Karpas-422 (cell line): ENCODE measurements at regions not wholly inside any gene's neighbourhood (a gene's known extent, or its start where the extent isn't known, plus 50 kb on each side); places are given as distances from the start of the nearest gene placed in this dataset.

ENCODE experiments used
- DNase-seq: peaks from one replicate; pipeline ENCODE4 v3.0.0-alpha.2; 2015
- H2AFZ ChIP-seq: fragments of 200-600 bp; sonication (generic); 2 replicates; pipeline ENCODE4 v1.6.1; 2014; ENCODE audit warnings: antibody characterized with exemption, low read length, mixed read lengths
- H3K27ac ChIP-seq: fragments of 200-600 bp; sonication (generic); 2 replicates; pipeline ENCODE4 v1.5.1; 2014; ENCODE audit warnings: mild to moderate bottlenecking, low read length, moderate library complexity
- H3K27me3 ChIP-seq: fragments of 200-600 bp; sonication (generic); 2 replicates; pipeline ENCODE4 v1.6.1; 2014; ENCODE audit warnings: low read length, mixed read lengths
- H3K36me3 ChIP-seq: fragments of 200-600 bp; sonication (generic); 2 replicates; pipeline ENCODE4 v1.6.1; 2014; ENCODE audit warnings: low read length, mixed read lengths; ENCODE audit not compliant: insufficient read depth
- H3K4me1 ChIP-seq: fragments of 200-600 bp; sonication (generic); 2 replicates; pipeline ENCODE4 v1.6.1; 2014; ENCODE audit warnings: mild to moderate bottlenecking, low read length, mixed read lengths
- H3K4me2 ChIP-seq: fragments of 200-600 bp; sonication (generic); 2 replicates; pipeline ENCODE4 v1.6.1; 2014; ENCODE audit warnings: low read length, low read depth, mild to moderate bottlenecking; ENCODE audit not compliant: poor library complexity, severe bottlenecking
- H3K4me3 ChIP-seq: fragments of 200-600 bp; sonication (generic); 2 replicates; pipeline ENCODE4 v1.5.1; 2014; ENCODE audit warnings: mild to moderate bottlenecking, antibody characterized with exemption, low read length, mixed read lengths
- H3K79me2 ChIP-seq: fragments of 200-600 bp; sonication (generic); 2 replicates; pipeline ENCODE4 v1.6.1; 2014; ENCODE audit warnings: mild to moderate bottlenecking, low read length, mixed read lengths
- H3K9ac ChIP-seq: fragments of 200-600 bp; sonication (generic); 2 replicates; pipeline ENCODE4 v1.6.0; 2014; ENCODE audit warnings: low read length
- H3K9me2 ChIP-seq: fragments of 200-600 bp; sonication (generic), shearing (Covaris generic); replicated peaks from 2 replicates; pipeline ENCODE4 v1.6.0; 2014; ENCODE audit warnings: mild to moderate bottlenecking, low read length, moderate library complexity; ENCODE audit not compliant: insufficient read depth
- H3K9me3 ChIP-seq: fragments of 300-700, 200-600 bp; sonication (generic); 2 replicates; pipeline ENCODE4 v1.6.1; 2014; ENCODE audit warnings: low read length, mixed read lengths
- H4K20me1 ChIP-seq: fragments of 200-600 bp; sonication (generic); 2 replicates; pipeline ENCODE4 v1.6.1; 2014; ENCODE audit warnings: mild to moderate bottlenecking, antibody characterized with exemption, low read length, low read depth; ENCODE audit not compliant: insufficient read depth

DNA sequence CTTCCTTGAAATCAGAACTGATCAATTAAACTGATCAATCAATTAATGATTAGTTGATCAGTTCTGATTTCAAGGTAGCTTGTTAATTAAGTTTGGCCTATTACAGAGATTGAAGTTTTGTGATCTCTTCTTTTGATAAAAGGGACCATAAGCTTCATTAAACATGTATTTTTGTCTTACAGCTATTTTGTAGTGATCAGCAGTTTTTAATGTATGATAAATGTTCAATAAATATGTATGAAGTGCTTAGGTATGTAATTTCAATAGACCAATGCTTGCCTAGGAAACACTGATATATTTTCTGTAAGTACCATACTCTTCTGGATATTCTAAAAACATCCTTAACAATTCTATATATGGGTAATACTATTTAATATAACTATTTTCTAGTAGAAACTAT, 569.6 kb downstream of the BRINP3 start:
- DNase-seq, result no peak
- no peak overlapping the region for H3K4me3 ChIP-seq

DNA sequence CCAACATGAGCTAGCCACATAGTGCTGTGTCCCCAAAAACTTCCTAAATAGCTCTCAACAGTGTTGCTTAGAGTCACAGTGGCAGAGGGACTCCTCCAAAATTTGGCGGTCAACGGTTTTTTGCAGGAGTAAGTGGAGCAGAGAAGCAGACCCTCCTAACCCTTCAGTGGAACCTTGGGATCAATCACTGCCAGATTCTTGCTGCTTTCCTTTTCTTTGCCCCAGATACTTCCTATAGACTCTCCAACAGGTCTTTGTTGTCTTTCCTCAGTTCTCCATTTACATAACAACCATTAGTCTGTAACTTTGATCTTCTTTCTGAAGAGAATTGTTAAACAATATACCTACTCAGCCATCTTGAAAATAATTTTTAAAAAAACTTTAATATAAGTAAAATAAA, 556.1 kb downstream of the BRINP3 start:
- Histone ChIP-seq H3K79me2 (no peaks in the 10 kb centered on the region), H3K9me2 (no peaks in the 10 kb centered on the region), H3K36me3 (no peaks in the 10 kb centered on the region), H3K27me3 (no peaks in the 10 kb centered on the region), H3K4me3 (no peak overlapping the region), H3K4me1 (no peaks in the 10 kb centered on the region), H2AFZ (no peak overlapping the region), H3K9me3 (peaks cover 41% of the 10 kb centered on the region), H3K4me2 (no peak overlapping the region), H4K20me1 (no peaks in the 10 kb centered on the region), H3K9ac (no peak overlapping the region), H3K27ac (no peak overlapping the region)
- DNase-seq, result no peak

More for the DNA sequence above, 569.6 kb downstream of the BRINP3 start:
- Histone ChIP-seq H3K27ac (no peak overlapping the region), H2AFZ (no peak overlapping the region), H4K20me1 (no peaks in the 10 kb centered on the region), H3K36me3 (no peaks in the 10 kb centered on the region), H3K79me2 (no peaks in the 10 kb centered on the region), H3K4me1 (no peaks in the 10 kb centered on the region), H3K9ac (no peak overlapping the region), H3K4me2 (no peak overlapping the region), H3K27me3 (no peaks in the 10 kb centered on the region), H3K9me2 (no peaks in the 10 kb centered on the region), H3K9me3 (peaks cover 30% of the 10 kb centered on the region)

DNA sequence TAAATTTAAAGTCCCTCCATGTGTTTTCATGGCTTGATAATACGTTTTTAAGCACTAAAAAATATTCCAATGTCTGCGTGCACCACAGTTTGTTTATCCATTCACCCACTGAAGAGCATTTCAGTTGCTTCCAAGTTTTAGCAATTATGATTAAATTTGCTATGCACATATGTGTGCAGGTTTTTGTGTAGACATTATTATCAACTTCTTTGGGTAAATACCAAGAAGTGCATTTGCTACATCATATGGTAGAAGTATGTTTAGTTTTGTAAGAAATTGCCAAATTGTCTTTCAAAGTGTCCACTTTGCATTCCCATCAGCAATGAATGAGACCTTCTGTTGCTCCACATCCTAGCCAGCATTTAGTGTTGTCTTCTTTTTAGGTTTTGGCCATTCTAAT, 550.0 kb downstream of the BRINP3 start:
- H3K9ac ChIP-seq, result no peak overlapping the region
- H3K27ac ChIP-seq, result no peak overlapping the region
- H3K36me3 ChIP-seq, result no peaks in the 10 kb centered on the region
- peaks cover 24% of the 10 kb centered on the region for H3K9me3 ChIP-seq
- no peaks in the 10 kb centered on the region for H3K79me2 ChIP-seq
- no peaks in the 10 kb centered on the region for H4K20me1 ChIP-seq
- no peak overlapping the region for H3K4me3 ChIP-seq
- no peaks in the 10 kb centered on the region for H3K4me1 ChIP-seq
- no peaks in the 10 kb centered on the region for H3K9me2 ChIP-seq
- no peak overlapping the region for H3K4me2 ChIP-seq
- no peak for DNase-seq
- H2AFZ ChIP-seq, result no peak overlapping the region
- no peaks in the 10 kb centered on the region for H3K27me3 ChIP-seq

DNA sequence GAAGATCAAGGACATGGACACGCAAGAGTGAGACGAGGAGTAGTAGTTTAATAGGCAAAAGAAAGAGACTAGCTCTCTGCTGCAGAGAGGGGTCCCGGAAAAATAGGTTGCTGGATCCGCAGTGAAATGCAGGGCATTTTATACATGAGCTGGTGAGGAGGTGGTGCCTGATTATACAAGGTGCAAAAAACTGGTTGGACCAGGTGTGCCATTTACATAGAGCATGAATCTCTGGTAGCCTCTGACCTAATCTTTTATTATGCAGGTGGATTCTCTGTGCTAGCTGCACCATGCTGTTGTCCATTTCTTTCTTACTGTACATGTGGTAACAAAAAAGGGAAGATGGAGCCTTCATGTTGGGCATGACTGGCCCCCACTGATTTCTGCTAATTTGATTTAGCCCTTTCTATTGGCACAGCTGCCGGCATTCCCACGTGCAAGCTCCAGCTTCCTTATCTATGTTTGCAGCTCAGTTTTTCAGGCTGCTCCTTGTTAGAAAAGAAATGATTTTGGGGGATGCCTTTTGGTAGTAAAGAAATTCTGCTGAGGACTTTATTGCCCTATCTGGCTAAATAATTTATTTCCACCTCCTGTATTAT, 548.1 kb downstream of the BRINP3 start:
- H2AFZ ChIP-seq, result no peak overlapping the region
- H3K79me2 ChIP-seq, result no peaks in the 10 kb centered on the region
- H3K4me2 ChIP-seq, result no peak overlapping the region
- no peak overlapping the region for H3K27ac ChIP-seq
- H3K27me3 ChIP-seq, result no peaks in the 10 kb centered on the region
- no peaks in the 10 kb centered on the region for H4K20me1 ChIP-seq
- no peaks in the 10 kb centered on the region for H3K9me2 ChIP-seq
- H3K36me3 ChIP-seq, result no peaks in the 10 kb centered on the region
- H3K9ac ChIP-seq, result no peak overlapping the region
- no peak for DNase-seq
- H3K9me3 ChIP-seq, result peaks cover 22% of the 10 kb centered on the region
- no peaks in the 10 kb centered on the region for H3K4me1 ChIP-seq
- H3K4me3 ChIP-seq, result no peak overlapping the region

DNA sequence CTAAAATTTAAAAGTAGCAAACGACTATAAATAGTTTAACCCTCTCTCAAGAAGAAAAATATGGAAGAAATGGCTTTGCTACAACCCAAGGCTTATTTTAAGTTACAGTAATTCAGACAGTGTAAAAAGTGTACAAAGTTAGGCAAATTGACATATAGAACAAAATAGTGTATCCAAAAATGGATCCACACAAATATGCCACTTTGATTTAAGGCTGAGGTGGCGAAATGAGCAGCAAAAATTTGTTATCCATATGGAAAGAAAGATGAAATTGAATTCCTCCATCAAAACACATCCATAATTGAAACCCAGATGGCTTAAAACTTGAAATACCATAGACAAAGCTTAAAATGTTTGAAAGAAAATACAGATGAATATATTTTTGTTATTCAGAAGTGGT, 540.8 kb downstream of the BRINP3 start:
- no peak overlapping the region for H2AFZ ChIP-seq
- no peaks in the 10 kb centered on the region for H3K4me1 ChIP-seq
- no peaks in the 10 kb centered on the region for H3K27me3 ChIP-seq
- H3K9me2 ChIP-seq, result no peaks in the 10 kb centered on the region
- H3K36me3 ChIP-seq, result no peaks in the 10 kb centered on the region
- H3K4me3 ChIP-seq, result no peak overlapping the region
- no peak overlapping the region for H3K4me2 ChIP-seq
- no peak for DNase-seq
- peaks cover 22% of the 10 kb centered on the region for H3K9me3 ChIP-seq
- H4K20me1 ChIP-seq, result no peaks in the 10 kb centered on the region
- H3K27ac ChIP-seq, result no peak overlapping the region
- H3K9ac ChIP-seq, result no peak overlapping the region
- no peaks in the 10 kb centered on the region for H3K79me2 ChIP-seq

DNA sequence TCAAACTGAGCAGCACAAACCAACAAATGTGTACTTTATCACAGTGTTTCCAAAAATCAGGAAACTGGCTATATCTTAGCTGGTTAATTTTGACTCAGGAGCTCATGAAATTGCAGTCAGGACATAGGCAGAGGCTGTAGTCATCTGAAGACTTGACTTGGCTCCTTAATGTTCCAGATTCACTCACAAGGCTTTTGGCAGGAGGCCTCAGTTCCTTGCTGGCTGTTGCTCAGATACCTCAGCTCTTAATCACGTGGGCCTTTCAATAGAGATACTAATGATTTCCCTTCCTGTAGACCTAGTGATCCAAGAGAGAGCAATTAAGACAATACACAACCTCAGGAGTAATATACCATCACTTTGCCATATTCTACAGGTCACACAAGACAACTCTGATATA, 537.7 kb downstream of the BRINP3 start:
- no peak overlapping the region for H3K27ac ChIP-seq
- no peaks in the 10 kb centered on the region for H3K9me2 ChIP-seq
- H3K4me3 ChIP-seq, result no peak overlapping the region
- no peak for DNase-seq
- no peak overlapping the region for H2AFZ ChIP-seq
- H3K79me2 ChIP-seq, result no peaks in the 10 kb centered on the region
- H3K4me1 ChIP-seq, result no peaks in the 10 kb centered on the region
- no peak overlapping the region for H3K4me2 ChIP-seq
- H3K36me3 ChIP-seq, result no peaks in the 10 kb centered on the region
- no peaks in the 10 kb centered on the region for H3K27me3 ChIP-seq
- no peaks in the 10 kb centered on the region for H4K20me1 ChIP-seq
- no peak overlapping the region for H3K9ac ChIP-seq
- H3K9me3 ChIP-seq, result peaks cover 7% of the 10 kb centered on the region; the same call in 1 of the 2 replicates

DNA sequence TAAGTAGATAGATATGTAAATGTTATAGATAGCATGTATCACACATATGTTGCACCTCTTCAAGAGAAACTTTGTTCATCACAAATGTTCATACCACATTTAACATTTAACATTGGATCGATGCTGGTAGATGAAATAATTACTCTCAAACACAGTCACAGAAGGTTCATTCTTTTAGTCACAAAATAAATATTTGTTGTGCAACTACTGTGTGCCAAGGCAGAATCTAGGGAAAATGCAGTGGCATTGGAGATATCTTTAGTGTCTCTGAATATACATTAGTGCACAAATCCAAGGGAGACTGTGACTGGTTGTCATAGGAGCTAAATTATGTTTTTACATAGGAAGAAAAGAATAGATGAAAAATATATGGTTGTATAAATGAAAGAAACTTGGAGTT, 535.7 kb downstream of the BRINP3 start:
- H3K4me1 ChIP-seq, result no peaks in the 10 kb centered on the region
- H3K27me3 ChIP-seq, result no peaks in the 10 kb centered on the region
- no peaks in the 10 kb centered on the region for H4K20me1 ChIP-seq
- no peak overlapping the region for H2AFZ ChIP-seq
- no peaks in the 10 kb centered on the region for H3K79me2 ChIP-seq
- H3K9me2 ChIP-seq, result no peaks in the 10 kb centered on the region
- H3K4me3 ChIP-seq, result no peak overlapping the region
- peaks cover 1% of the 10 kb centered on the region; the same call in 1 of the 2 replicates for H3K9me3 ChIP-seq
- H3K27ac ChIP-seq, result no peak overlapping the region
- H3K9ac ChIP-seq, result no peak overlapping the region
- H3K36me3 ChIP-seq, result no peaks in the 10 kb centered on the region
- no peak for DNase-seq
- H3K4me2 ChIP-seq, result no peak overlapping the region

DNA sequence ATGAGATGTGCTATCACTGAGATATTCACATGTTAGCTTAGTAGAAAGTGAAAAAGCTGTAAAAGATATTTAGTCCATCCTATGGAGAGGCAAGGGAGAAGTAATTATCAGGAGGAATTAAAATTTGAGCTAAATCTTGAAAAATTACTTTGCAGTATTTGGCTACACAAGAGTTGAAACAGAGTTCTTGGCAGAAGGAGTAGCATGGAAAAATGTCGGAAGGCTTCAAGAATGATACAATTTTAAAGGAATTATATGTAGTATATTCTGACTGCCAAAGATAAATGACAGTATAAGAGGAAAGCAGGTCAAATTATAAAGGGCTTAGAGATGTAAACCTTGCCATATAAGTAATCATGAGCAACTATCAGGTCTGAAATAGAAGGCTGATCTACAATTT, 518.9 kb downstream of the BRINP3 start:
- H2AFZ ChIP-seq, result no peak overlapping the region
- H3K4me3 ChIP-seq, result no peak overlapping the region
- no peaks in the 10 kb centered on the region for H3K36me3 ChIP-seq

DNA sequence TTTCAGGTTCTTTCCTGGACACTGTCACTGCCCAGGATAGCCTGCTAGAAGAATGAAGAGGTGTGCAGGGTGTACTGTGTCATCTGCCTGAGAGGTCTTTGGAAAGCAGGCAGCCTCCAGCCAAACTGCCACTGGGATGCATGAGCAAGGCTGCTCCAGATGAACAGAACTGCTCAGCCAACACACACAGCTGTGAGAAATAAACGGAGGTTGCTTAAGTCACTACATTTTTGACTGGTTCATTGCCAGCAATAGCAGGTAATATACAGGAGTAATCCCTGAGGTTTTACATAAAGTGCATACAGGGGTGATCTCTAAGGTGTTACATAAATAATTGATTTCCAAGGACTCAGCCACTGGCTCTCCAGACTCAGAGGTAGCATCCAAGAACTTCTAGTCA, 516.9 kb downstream of the BRINP3 start:
- Histone ChIP-seq H3K79me2 (no peaks in the 10 kb centered on the region), H4K20me1 (no peaks in the 10 kb centered on the region), H3K9me2 (no peaks in the 10 kb centered on the region), H3K27ac (no peak overlapping the region), H3K27me3 (no peaks in the 10 kb centered on the region), H3K4me3 (no peak overlapping the region), H3K4me2 (no peak overlapping the region), H3K9me3 (peaks cover 19% of the 10 kb centered on the region), H3K4me1 (no peaks in the 10 kb centered on the region), H2AFZ (no peak overlapping the region), H3K36me3 (no peaks in the 10 kb centered on the region), H3K9ac (no peak overlapping the region)
- no peak for DNase-seq

More for the DNA sequence above, 518.9 kb downstream of the BRINP3 start:
- no peak for DNase-seq
- Histone ChIP-seq H3K4me1 (no peaks in the 10 kb centered on the region), H3K79me2 (no peaks in the 10 kb centered on the region), H3K27ac (no peak overlapping the region), H3K9ac (no peak overlapping the region), H3K27me3 (no peaks in the 10 kb centered on the region), H3K4me2 (no peak overlapping the region), H4K20me1 (no peaks in the 10 kb centered on the region), H3K9me3 (peaks cover 17% of the 10 kb centered on the region), H3K9me2 (no peaks in the 10 kb centered on the region)
